Sigmoid colon (tissue), 3 donors: ENCODE measurements at regions not wholly inside any gene's neighbourhood (a gene's known extent, or its start where the extent isn't known, plus 50 kb on each side); places are given as distances from the start of the nearest gene placed in this dataset.

Source experiments
- CTCF ChIP-seq, 4 experiments: fragments of 450-650 bp in 3 of 4; fragments of 200-600 bp in 1 of 4; IDR thresholded peaks; one replicate each; pipeline ENCODE4 v1.5.1; 2016 to 2019; ENCODE audit warnings: antibody characterized with exemption in 4 of 4, mild to moderate bottlenecking in 3 of 4, moderate library complexity in 2 of 4
- POLR2A ChIP-seq, 2 donors: fragments of 450-650 bp; IDR thresholded peaks; one replicate each; pipeline ENCODE4 v1.6.1; 2016; ENCODE audit warnings: antibody characterized with exemption in 2 of 2, mild to moderate bottlenecking in 2 of 2, moderate library complexity in 2 of 2

- TF ChIP-seq POLR2A (IDR thresholded peaks at IDR 0.05) (no peak), CTCF (IDR thresholded peaks at IDR 0.05) (no peak)
Observed at GRCh38 chr21:38743772-38744529, 61.8 kb upstream of the ETS2 start.
